ENCODE measurements at regions not wholly inside any gene's neighbourhood (a gene's known extent, or its start where the extent isn't known, plus 50 kb on each side); places are given as distances from the start of the nearest gene placed in this dataset.

- no peaks in the 10 kb centered on the region for H3K9me3 Mint-ChIP-seq
- Histone ChIP-seq H3K9me3 (ENCODE audit: control insufficient read depth, insufficient read depth, low read length) (no peaks in the 10 kb centered on the region), H3K36me3 (ENCODE audit: control insufficient read depth, insufficient read depth, low read length) (no peaks in the 10 kb centered on the region), H3K27me3 (ENCODE audit: control insufficient read depth, insufficient read depth, low read length) (no peaks in the 10 kb centered on the region), H3K4me3 (ENCODE audit: low read length) (no peak overlapping the region), H3K27ac (ENCODE audit: low read length) (no peak overlapping the region), H3K4me1 (ENCODE audit: control insufficient read depth, insufficient read depth, low read length) (no peaks in the 10 kb centered on the region)
- no peaks in the 10 kb centered on the region for H3K36me3 Mint-ChIP-seq
- intact Hi-C loops (cut with micrococcal nuclease), result no loop called here
- H3K27ac Mint-ChIP-seq, result no peak overlapping the region
- ATAC-seq, result no peak
- DNase-seq, result no peak
- 90% methylated on average over 14 of the region's 15 CpGs for WGBS (ENCODE audit: insufficient coverage)
- no peak overlapping the region for H3K4me3 Mint-ChIP-seq
- no peaks in the 10 kb centered on the region for H3K4me1 Mint-ChIP-seq
- TF ChIP-seq CTCF (IDR thresholded peaks at IDR 0.05), result no peak
- peaks cover 7 to 9% of the 10 kb centered on the region in 2 donors for H3K27me3 Mint-ChIP-seq (ENCODE audit: low read depth in 2 of 2)
Measured at GRCh38 chr20:50250679-50251382, 60.2 kb downstream of the CEBPB start.

GRCh38 chr20:50251383-50251748 lies 60.7 kb downstream of the CEBPB start:
- 94% methylated on average over 11 of the region's 11 CpGs for WGBS (ENCODE audit: insufficient coverage)
- no peak for ATAC-seq
- H3K4me3 ChIP-seq (ENCODE audit: low read length), result no peak overlapping the region
- no peaks in the 10 kb centered on the region for H3K27me3 ChIP-seq (ENCODE audit: control insufficient read depth, insufficient read depth, low read length)
- intact Hi-C loops (cut with micrococcal nuclease), result no loop called here
- no peaks in the 10 kb centered on the region for H3K36me3 ChIP-seq (ENCODE audit: control insufficient read depth, insufficient read depth, low read length)
- no peak overlapping the region for H3K27ac Mint-ChIP-seq
- H3K36me3 Mint-ChIP-seq, result no peaks in the 10 kb centered on the region
- H3K27ac ChIP-seq (ENCODE audit: low read length), result no peak overlapping the region
- no peak for TF ChIP-seq CTCF (IDR thresholded peaks at IDR 0.05)
- DNase-seq, result no peak
- no peaks in the 10 kb centered on the region for H3K4me1 ChIP-seq (ENCODE audit: control insufficient read depth, insufficient read depth, low read length)
- no peak overlapping the region for H3K4me3 Mint-ChIP-seq
- no peaks in the 10 kb centered on the region for H3K9me3 Mint-ChIP-seq
- H3K27me3 Mint-ChIP-seq (ENCODE audit: low read depth in 2 of 2), result peaks cover 7 to 9% of the 10 kb centered on the region in 2 donors
- no peaks in the 10 kb centered on the region for H3K9me3 ChIP-seq (ENCODE audit: control insufficient read depth, insufficient read depth, low read length)
- no peaks in the 10 kb centered on the region for H3K4me1 Mint-ChIP-seq

- H3K36me3 ChIP-seq (ENCODE audit: control insufficient read depth, insufficient read depth, low read length), result no peaks in the 10 kb centered on the region
- Mint-ChIP-seq H3K27ac (no peak overlapping the region), H3K9me3 (no peaks in the 10 kb centered on the region), H3K36me3 (no peaks in the 10 kb centered on the region), H3K4me3 (no peak overlapping the region), H3K4me1 (no peaks in the 10 kb centered on the region), H3K27me3 (ENCODE audit: low read depth in 2 of 2) (peaks cover 7 to 12% of the 10 kb centered on the region in 2 donors)
- no peaks in the 10 kb centered on the region for H3K4me1 ChIP-seq (ENCODE audit: control insufficient read depth, insufficient read depth, low read length)
- H3K4me3 ChIP-seq (ENCODE audit: low read length), result no peak overlapping the region
- WGBS (ENCODE audit: insufficient coverage), result 87% methylated on average over 7 of the region's 7 CpGs
- intact Hi-C loops (cut with micrococcal nuclease), result no loop called here
- no peak for DNase-seq
- no peaks in the 10 kb centered on the region for H3K9me3 ChIP-seq (ENCODE audit: control insufficient read depth, insufficient read depth, low read length)
- no peak for ATAC-seq
- no peak for TF ChIP-seq CTCF (IDR thresholded peaks at IDR 0.05)
- H3K27me3 ChIP-seq (ENCODE audit: control insufficient read depth, insufficient read depth, low read length), result no peaks in the 10 kb centered on the region
- no peak overlapping the region for H3K27ac ChIP-seq (ENCODE audit: low read length)
Measured at GRCh38 chr20:50251992-50252511, 61.4 kb downstream of the CEBPB start.

- no peaks in the 10 kb centered on the region for H3K4me1 Mint-ChIP-seq
- Histone ChIP-seq H3K27me3 (ENCODE audit: control insufficient read depth, insufficient read depth, low read length) (no peaks in the 10 kb centered on the region), H3K4me3 (ENCODE audit: low read length) (no peak overlapping the region), H3K4me1 (ENCODE audit: control insufficient read depth, insufficient read depth, low read length) (no peaks in the 10 kb centered on the region), H3K27ac (ENCODE audit: low read length) (no peak overlapping the region), H3K9me3 (ENCODE audit: control insufficient read depth, insufficient read depth, low read length) (no peaks in the 10 kb centered on the region), H3K36me3 (ENCODE audit: control insufficient read depth, insufficient read depth, low read length) (no peaks in the 10 kb centered on the region)
- 82% methylated on average over 7 of the region's 7 CpGs for WGBS (ENCODE audit: insufficient coverage)
- TF ChIP-seq CTCF (IDR thresholded peaks at IDR 0.05), result no peak
- no peak for ATAC-seq
- H3K4me3 Mint-ChIP-seq, result no peak overlapping the region
- peaks cover 7 to 18% of the 10 kb centered on the region in 2 donors for H3K27me3 Mint-ChIP-seq (ENCODE audit: low read depth in 2 of 2)
- H3K36me3 Mint-ChIP-seq, result no peaks in the 10 kb centered on the region
- H3K27ac Mint-ChIP-seq, result no peak overlapping the region
- intact Hi-C loops (cut with micrococcal nuclease), result no loop called here
- DNase-seq, result no peak
- H3K9me3 Mint-ChIP-seq, result no peaks in the 10 kb centered on the region
Measured at GRCh38 chr20:50252701-50253100, 62.1 kb downstream of the CEBPB start.
